ENCODE measurements at regions not wholly inside any gene's neighbourhood (a gene's known extent, or its start where the extent isn't known, plus 50 kb on each side); places are given as distances from the start of the nearest gene placed in this dataset.

GRCh38 chr16:72278301-72278700 lies 106.3 kb upstream of the PMFBP1 start:
- DNase-seq (ENCODE audit: extremely low spot score in 2 of 2), result no peak
- no peak for TF ChIP-seq POLR2A (IDR thresholded peaks at IDR 0.05)
- TF ChIP-seq CTCF (IDR thresholded peaks at IDR 0.05), result no peak
- TF ChIP-seq POLR2AphosphoS5 (IDR thresholded peaks at IDR 0.05; ENCODE audit: insufficient read depth in 1 of 2, low read depth in 1 of 2), result no peak
- H3K36me3 ChIP-seq, result no peaks in the 10 kb centered on the region
- no peaks in the 10 kb centered on the region for H3K4me1 ChIP-seq
- H3K9me3 ChIP-seq, result no peaks in the 10 kb centered on the region
- no peak overlapping the region for H3K27ac ChIP-seq
- intact Hi-C loops (cut with DNase I), result no loop called here
- no peaks in the 10 kb centered on the region for H3K27me3 ChIP-seq
- no peak overlapping the region for H3K4me3 ChIP-seq

DNA sequence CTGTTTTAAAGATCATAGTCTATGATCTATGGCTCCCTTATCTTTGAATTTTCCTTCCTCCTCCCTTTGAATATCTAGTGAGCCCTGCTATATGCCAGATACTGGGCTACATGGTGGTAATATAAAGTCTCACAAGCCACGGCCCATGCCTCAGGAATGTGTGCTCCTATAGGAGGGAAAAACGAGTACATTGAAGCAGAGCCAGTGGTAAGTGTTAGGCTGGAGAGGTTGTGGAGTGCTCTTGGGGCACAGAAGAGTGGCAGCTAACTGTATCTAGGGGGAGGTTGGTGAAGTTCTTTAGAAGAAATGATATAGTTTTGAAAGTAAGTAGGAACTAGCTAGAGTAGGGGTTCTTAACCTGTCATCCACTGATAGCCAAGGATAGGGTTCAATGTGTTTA lies 105.8 kb upstream of the PMFBP1 start:
- no peak overlapping the region for H3K4me3 ChIP-seq
- H3K27ac ChIP-seq, result no peak overlapping the region
- no peaks in the 10 kb centered on the region for H3K4me1 ChIP-seq
- DNase-seq (ENCODE audit: extremely low spot score in 2 of 2), result no peak
- TF ChIP-seq CTCF (IDR thresholded peaks at IDR 0.05) (no peak), POLR2AphosphoS5 (IDR thresholded peaks at IDR 0.05; ENCODE audit: insufficient read depth in 1 of 2, low read depth in 1 of 2) (no peak), POLR2A (IDR thresholded peaks at IDR 0.05) (no peak)
- intact Hi-C loops (cut with DNase I), result no loop called here
- no peaks in the 10 kb centered on the region for H3K36me3 ChIP-seq
- H3K27me3 ChIP-seq, result no peaks in the 10 kb centered on the region
- no peaks in the 10 kb centered on the region for H3K9me3 ChIP-seq

DNA sequence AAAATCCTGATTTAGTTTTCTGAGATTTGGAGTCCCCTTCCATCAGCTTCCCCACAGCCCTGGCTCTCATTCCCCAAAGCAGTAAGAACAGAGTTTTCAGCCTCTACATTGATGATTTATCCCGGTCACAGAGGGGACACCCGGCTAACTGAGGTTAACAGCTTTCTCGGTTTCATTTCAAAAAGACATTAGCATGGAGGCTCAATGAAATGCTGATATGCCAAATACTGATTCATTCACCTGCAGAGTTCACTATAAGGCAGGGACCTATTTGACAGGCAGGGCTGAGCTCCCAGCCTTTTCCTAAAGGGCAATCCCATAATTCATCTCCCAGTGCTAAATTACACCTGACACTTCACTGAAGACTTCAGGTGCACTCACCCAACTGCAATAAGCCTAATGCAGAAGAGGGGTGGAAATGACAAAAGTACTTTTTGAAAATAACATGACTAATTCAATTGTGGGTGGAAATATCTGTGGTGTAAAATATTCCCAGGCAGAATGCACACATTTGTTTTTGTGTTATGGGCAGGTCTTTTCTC lies 99.8 kb upstream of the PMFBP1 start:
- Histone ChIP-seq H3K27me3 (no peaks in the 10 kb centered on the region), H3K9me3 (no peaks in the 10 kb centered on the region), H3K4me1 (no peaks in the 10 kb centered on the region), H3K36me3 (no peaks in the 10 kb centered on the region), H3K4me3 (no peak overlapping the region), H3K27ac (no peak overlapping the region)
- TF ChIP-seq CTCF (IDR thresholded peaks at IDR 0.05), result no peak
- TF ChIP-seq POLR2A (IDR thresholded peaks at IDR 0.05), result no peak
- no peak for TF ChIP-seq POLR2AphosphoS5 (IDR thresholded peaks at IDR 0.05; ENCODE audit: insufficient read depth in 1 of 2, low read depth in 1 of 2)
- no peak for DNase-seq (ENCODE audit: extremely low spot score in 2 of 2)
- intact Hi-C loops (cut with DNase I), result no loop called here

DNA sequence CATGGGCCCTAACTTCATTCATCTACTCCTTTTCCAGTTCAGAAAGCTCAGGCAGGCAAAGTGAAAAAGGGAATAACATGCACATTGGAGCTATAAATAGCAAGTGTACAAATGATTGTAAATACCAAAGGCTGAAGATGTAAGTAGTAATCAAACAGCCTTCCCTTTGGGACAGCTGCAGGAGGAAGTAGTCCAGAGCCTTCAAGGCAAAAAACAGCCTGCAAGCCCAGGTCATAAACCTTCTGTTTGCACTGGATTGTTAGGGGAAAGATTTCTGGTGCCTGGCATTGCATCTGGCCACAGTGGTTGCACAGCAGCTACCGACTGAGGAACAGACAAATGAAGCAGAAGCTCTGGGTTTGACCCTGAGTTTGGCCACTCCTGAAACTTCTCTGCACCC lies 98.6 kb upstream of the PMFBP1 start:
- intact Hi-C loops (cut with DNase I), result no loop called here
- no peak for DNase-seq (ENCODE audit: extremely low spot score in 2 of 2)
- Histone ChIP-seq H3K27ac (no peak overlapping the region), H3K9me3 (no peaks in the 10 kb centered on the region), H3K4me1 (no peaks in the 10 kb centered on the region), H3K4me3 (no peak overlapping the region), H3K36me3 (no peaks in the 10 kb centered on the region), H3K27me3 (no peaks in the 10 kb centered on the region)
- no peak for TF ChIP-seq CTCF (IDR thresholded peaks at IDR 0.05)
- no peak for TF ChIP-seq POLR2AphosphoS5 (IDR thresholded peaks at IDR 0.05; ENCODE audit: insufficient read depth in 1 of 2, low read depth in 1 of 2)
- TF ChIP-seq POLR2A (IDR thresholded peaks at IDR 0.05), result no peak

DNA sequence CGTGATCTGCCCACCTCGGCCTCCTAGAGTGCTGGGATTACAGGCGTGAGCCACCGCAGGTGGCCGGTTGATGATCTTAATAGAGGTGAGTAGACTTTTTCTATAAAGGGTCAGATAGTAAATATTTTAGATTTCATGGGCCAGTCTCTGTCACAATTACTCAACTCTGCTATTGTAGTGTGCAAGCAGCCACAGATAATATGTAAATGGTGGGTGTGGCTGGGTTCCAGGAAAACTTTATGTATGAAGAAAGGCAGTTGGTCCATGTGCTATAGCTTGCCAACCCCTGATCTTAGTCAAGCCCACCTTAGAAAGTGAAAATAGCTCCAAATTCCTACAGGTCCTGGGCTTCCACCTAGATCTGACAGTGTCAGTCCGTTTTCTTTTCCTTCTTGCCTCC lies 94.9 kb upstream of the PMFBP1 start:
- intact Hi-C loops (cut with DNase I), result no loop called here
- Histone ChIP-seq H3K36me3 (no peaks in the 10 kb centered on the region), H3K27ac (no peak overlapping the region), H3K9me3 (no peaks in the 10 kb centered on the region), H3K4me3 (no peak overlapping the region), H3K4me1 (no peaks in the 10 kb centered on the region), H3K27me3 (no peaks in the 10 kb centered on the region)
- TF ChIP-seq POLR2AphosphoS5 (IDR thresholded peaks at IDR 0.05; ENCODE audit: insufficient read depth in 1 of 2, low read depth in 1 of 2) (no peak), CTCF (IDR thresholded peaks at IDR 0.05) (no peak), POLR2A (IDR thresholded peaks at IDR 0.05) (no peak)
- no peak for DNase-seq (ENCODE audit: extremely low spot score in 2 of 2)

Data from vagina (tissue), 2 donors.